ENCODE measurements at regions not wholly inside any gene's neighbourhood (a gene's known extent, or its start where the extent isn't known, plus 50 kb on each side); places are given as distances from the start of the nearest gene placed in this dataset.

GRCh38 chr20:48281501-48281900 lies 496.2 kb upstream of the SULF2 start:
- Histone ChIP-seq H3K27me3 (ENCODE audit: insufficient read depth, low read length) (no peaks in the 10 kb centered on the region), H3K9me3 (ENCODE audit: low read depth, low read length) (no peaks in the 10 kb centered on the region), H3K4me3 (ENCODE audit: low read length) (no peak overlapping the region), H3K4me1 (ENCODE audit: insufficient read depth, low read length) (no peaks in the 10 kb centered on the region)

- H3K4me3 ChIP-seq (ENCODE audit: low read length): no peak overlapping the region
- H3K27me3 ChIP-seq (ENCODE audit: insufficient read depth, low read length): no peaks in the 10 kb centered on the region
- H3K9me3 ChIP-seq (ENCODE audit: low read depth, low read length): no peaks in the 10 kb centered on the region
- no peaks in the 10 kb centered on the region for H3K4me1 ChIP-seq (ENCODE audit: insufficient read depth, low read length)
Measured at GRCh38 chr20:48278961-48279481, 493.7 kb upstream of the SULF2 start.

GRCh38 chr20:48277266-48277665 lies 492.0 kb upstream of the SULF2 start:
- Histone ChIP-seq H3K9me3 (ENCODE audit: low read depth, low read length) (no peaks in the 10 kb centered on the region), H3K27me3 (ENCODE audit: insufficient read depth, low read length) (no peaks in the 10 kb centered on the region), H3K4me3 (ENCODE audit: low read length) (no peak overlapping the region), H3K4me1 (ENCODE audit: insufficient read depth, low read length) (no peaks in the 10 kb centered on the region)

GRCh38 chr20:48276021-48276342 lies 490.7 kb upstream of the SULF2 start:
- Histone ChIP-seq H3K27me3 (ENCODE audit: insufficient read depth, low read length) (no peaks in the 10 kb centered on the region), H3K9me3 (ENCODE audit: low read depth, low read length) (no peaks in the 10 kb centered on the region), H3K4me3 (ENCODE audit: low read length) (no peak overlapping the region), H3K4me1 (ENCODE audit: insufficient read depth, low read length) (no peaks in the 10 kb centered on the region)

- Histone ChIP-seq H3K27me3 (ENCODE audit: insufficient read depth, low read length) (no peaks in the 10 kb centered on the region), H3K9me3 (ENCODE audit: low read depth, low read length) (no peaks in the 10 kb centered on the region), H3K4me1 (ENCODE audit: insufficient read depth, low read length) (no peaks in the 10 kb centered on the region), H3K4me3 (ENCODE audit: low read length) (no peak overlapping the region)
Measured at GRCh38 chr20:48275286-48276020, 490.2 kb upstream of the SULF2 start.

- H3K4me1 ChIP-seq (ENCODE audit: insufficient read depth, low read length): no peaks in the 10 kb centered on the region
- no peak overlapping the region for H3K4me3 ChIP-seq (ENCODE audit: low read length)
- no peaks in the 10 kb centered on the region for H3K9me3 ChIP-seq (ENCODE audit: low read depth, low read length)
- no peaks in the 10 kb centered on the region for H3K27me3 ChIP-seq (ENCODE audit: insufficient read depth, low read length)
Measured at GRCh38 chr20:48273843-48274242, 488.6 kb upstream of the SULF2 start.

GRCh38 chr20:48270885-48271284 lies 485.6 kb upstream of the SULF2 start:
- Histone ChIP-seq H3K27me3 (ENCODE audit: insufficient read depth, low read length) (no peaks in the 10 kb centered on the region), H3K4me1 (ENCODE audit: insufficient read depth, low read length) (no peaks in the 10 kb centered on the region), H3K9me3 (ENCODE audit: low read depth, low read length) (no peaks in the 10 kb centered on the region), H3K4me3 (ENCODE audit: low read length) (no peak overlapping the region)

GRCh38 chr20:48267860-48268633 lies 482.8 kb upstream of the SULF2 start:
- H3K4me1 ChIP-seq (ENCODE audit: insufficient read depth, low read length): no peaks in the 10 kb centered on the region
- no peak overlapping the region for H3K4me3 ChIP-seq (ENCODE audit: low read length)
- no peaks in the 10 kb centered on the region for H3K9me3 ChIP-seq (ENCODE audit: low read depth, low read length)
- no peaks in the 10 kb centered on the region for H3K27me3 ChIP-seq (ENCODE audit: insufficient read depth, low read length)

GRCh38 chr20:48266571-48266970 lies 481.3 kb upstream of the SULF2 start:
- Histone ChIP-seq H3K4me3 (ENCODE audit: low read length) (no peak overlapping the region), H3K4me1 (ENCODE audit: insufficient read depth, low read length) (no peaks in the 10 kb centered on the region), H3K27me3 (ENCODE audit: insufficient read depth, low read length) (no peaks in the 10 kb centered on the region), H3K9me3 (ENCODE audit: low read depth, low read length) (no peaks in the 10 kb centered on the region)

GRCh38 chr20:48265791-48266190 lies 480.5 kb upstream of the SULF2 start:
- no peaks in the 10 kb centered on the region for H3K27me3 ChIP-seq (ENCODE audit: insufficient read depth, low read length)

GRCh38 chr20:48262955-48263354 lies 477.7 kb upstream of the SULF2 start:
- Histone ChIP-seq H3K27me3 (ENCODE audit: insufficient read depth, low read length) (no peaks in the 10 kb centered on the region), H3K9me3 (ENCODE audit: low read depth, low read length) (no peaks in the 10 kb centered on the region), H3K4me1 (ENCODE audit: insufficient read depth, low read length) (no peaks in the 10 kb centered on the region), H3K4me3 (ENCODE audit: low read length) (no peak overlapping the region)

More at GRCh38 chr20:48265791-48266190, 480.5 kb upstream of the SULF2 start:
- H3K4me3 ChIP-seq (ENCODE audit: low read length): no peak overlapping the region
- H3K4me1 ChIP-seq (ENCODE audit: insufficient read depth, low read length): no peaks in the 10 kb centered on the region
- H3K9me3 ChIP-seq (ENCODE audit: low read depth, low read length): no peaks in the 10 kb centered on the region

- Histone ChIP-seq H3K27me3 (ENCODE audit: insufficient read depth, low read length) (no peaks in the 10 kb centered on the region), H3K4me1 (ENCODE audit: insufficient read depth, low read length) (no peaks in the 10 kb centered on the region), H3K4me3 (ENCODE audit: low read length) (no peak overlapping the region), H3K9me3 (ENCODE audit: low read depth, low read length) (no peaks in the 10 kb centered on the region)
Measured at GRCh38 chr20:48262466-48262865, 477.2 kb upstream of the SULF2 start.

- no peaks in the 10 kb centered on the region for H3K4me1 ChIP-seq (ENCODE audit: insufficient read depth, low read length)
- no peaks in the 10 kb centered on the region for H3K27me3 ChIP-seq (ENCODE audit: insufficient read depth, low read length)
Measured at GRCh38 chr20:48261398-48261910, 476.2 kb upstream of the SULF2 start.

GRCh38 chr20:48260129-48260756 lies 475.0 kb upstream of the SULF2 start:
- H3K4me3 ChIP-seq (ENCODE audit: low read length): no peak overlapping the region
- H3K9me3 ChIP-seq (ENCODE audit: low read depth, low read length): no peaks in the 10 kb centered on the region
- no peaks in the 10 kb centered on the region for H3K27me3 ChIP-seq (ENCODE audit: insufficient read depth, low read length)
- no peaks in the 10 kb centered on the region for H3K4me1 ChIP-seq (ENCODE audit: insufficient read depth, low read length)

More at GRCh38 chr20:48261398-48261910, 476.2 kb upstream of the SULF2 start:
- H3K9me3 ChIP-seq (ENCODE audit: low read depth, low read length): no peaks in the 10 kb centered on the region
- no peak overlapping the region for H3K4me3 ChIP-seq (ENCODE audit: low read length)

- Histone ChIP-seq H3K9me3 (ENCODE audit: low read depth, low read length) (no peaks in the 10 kb centered on the region), H3K4me1 (ENCODE audit: insufficient read depth, low read length) (no peaks in the 10 kb centered on the region), H3K27me3 (ENCODE audit: insufficient read depth, low read length) (no peaks in the 10 kb centered on the region), H3K4me3 (ENCODE audit: low read length) (no peak overlapping the region)
Measured at GRCh38 chr20:48259456-48259855, 474.2 kb upstream of the SULF2 start.
